GM21717 (cell line): ENCODE measurements at regions not wholly inside any gene's neighbourhood (a gene's known extent, or its start where the extent isn't known, plus 50 kb on each side); places are given as distances from the start of the nearest gene placed in this dataset.
"Not testable (repeated sequence)": the region's sequence is repeated elsewhere in the genome, so short reads cannot be mapped to it uniquely, and the experiment has no call there.

Source experiments
- ATAC-seq: cut with Tn5 transposase; IDR thresholded peaks from one replicate; pipeline ENCODE4 v1.9.1; 2021; ENCODE audit warnings: mild to moderate bottlenecking, moderate library complexity; ENCODE audit not compliant: unreplicated experiment

DNA sequence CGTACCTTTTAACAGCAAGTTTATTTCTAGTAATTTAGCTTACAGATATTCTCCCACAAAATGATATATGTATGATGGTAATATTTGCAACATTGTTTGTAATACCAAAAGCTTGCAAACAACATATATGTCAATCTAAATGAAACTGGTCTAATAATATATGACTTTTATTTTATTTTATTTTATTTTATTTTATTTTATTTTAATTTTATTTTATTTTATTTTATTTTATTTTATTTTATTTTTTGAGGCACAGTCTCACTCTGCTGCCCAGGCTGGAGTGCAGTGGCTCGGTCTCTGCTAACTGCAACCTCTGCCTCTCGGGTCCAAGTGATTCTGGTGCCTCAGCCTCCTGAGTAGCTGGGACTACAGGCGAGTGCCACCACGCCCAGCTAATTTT lies 94.6 kb upstream of the ABCA1 start:
- ATAC-seq, result not testable (repeated sequence)

DNA sequence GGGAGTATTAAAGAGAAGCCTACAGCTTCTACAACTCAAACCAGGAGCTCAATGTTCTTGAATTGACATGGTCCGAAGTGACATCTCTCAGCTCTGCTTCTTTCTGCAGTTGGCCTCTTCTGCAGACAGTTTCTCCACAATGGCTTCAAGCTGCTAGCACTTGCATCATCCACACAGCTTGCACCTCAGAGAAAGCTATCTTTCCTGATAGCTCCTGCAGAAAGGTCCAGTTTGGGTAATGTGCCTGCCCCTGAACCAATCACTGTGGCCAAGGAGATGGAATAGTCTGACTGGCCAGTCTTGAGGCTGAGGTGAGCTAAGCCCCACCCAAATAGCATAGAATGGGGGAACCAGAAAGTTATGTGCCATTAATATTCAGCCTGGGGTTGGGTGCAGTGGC lies 95.8 kb upstream of the ABCA1 start:
- ATAC-seq, result no peak

GRCh38 chr9:105024529-105024928 lies 96.6 kb upstream of the ABCA1 start:
- ATAC-seq, result no peak

DNA sequence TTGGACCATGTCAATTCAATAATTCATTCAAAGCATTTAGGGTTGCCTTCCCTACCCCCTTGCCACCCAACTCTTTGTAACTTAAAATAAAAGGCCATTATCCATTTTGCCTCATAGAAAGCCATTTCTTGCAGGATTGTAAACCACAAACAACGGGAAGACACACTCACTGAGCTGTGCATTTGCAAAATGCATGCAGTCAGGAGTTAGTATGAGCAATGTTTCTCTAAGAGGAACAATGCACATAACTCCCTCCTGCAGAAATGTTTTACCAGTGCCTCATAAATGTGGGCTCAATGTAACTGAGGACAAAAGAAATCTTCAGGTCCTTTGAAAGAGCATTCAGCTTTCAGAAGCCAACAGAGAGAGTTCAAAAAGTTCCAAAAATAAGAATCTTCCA lies 98.5 kb upstream of the ABCA1 start:
- ATAC-seq, result no peak

GRCh38 chr9:105027084-105027483 lies 99.1 kb upstream of the ABCA1 start:
- ATAC-seq, result no peak

DNA sequence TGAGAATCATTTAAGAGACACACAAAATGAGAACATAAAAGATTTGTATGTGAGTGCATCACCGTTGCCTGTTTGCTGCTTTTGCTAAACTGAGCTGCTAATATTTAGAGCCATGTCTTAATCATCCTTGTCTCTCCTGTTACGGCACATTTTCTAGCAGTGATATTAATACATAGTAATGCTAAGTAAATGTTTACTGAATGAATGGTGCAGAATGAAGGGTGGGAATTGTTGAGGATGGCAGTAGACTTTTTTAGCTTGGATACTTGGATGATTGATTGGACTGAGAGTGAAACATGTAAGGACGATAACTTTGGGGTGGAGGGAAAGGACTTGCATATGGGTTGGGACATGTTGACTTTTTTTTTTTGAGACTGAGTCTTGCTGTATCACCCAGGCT lies 102.3 kb upstream of the ABCA1 start:
- no peak for ATAC-seq

DNA sequence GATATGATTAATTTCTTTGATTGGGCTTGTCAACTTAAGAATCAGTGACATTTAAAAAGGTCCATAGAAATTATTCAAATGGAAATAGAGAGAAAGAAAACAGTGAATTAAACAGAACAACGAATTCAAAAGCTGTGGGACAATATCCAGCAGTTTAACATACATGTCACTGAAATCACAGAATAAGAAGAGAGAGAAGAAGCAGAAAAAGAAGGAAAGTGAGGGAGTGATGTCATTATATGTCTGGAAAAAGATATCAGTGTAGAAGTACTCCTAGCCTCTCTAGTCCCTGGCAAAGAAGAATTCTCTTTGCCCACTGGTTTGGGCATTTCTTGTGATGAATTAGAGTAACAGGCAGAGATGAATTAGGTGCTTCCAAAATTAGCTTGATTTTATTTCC lies 109.2 kb upstream of the ABCA1 start:
- ATAC-seq, result no peak

DNA sequence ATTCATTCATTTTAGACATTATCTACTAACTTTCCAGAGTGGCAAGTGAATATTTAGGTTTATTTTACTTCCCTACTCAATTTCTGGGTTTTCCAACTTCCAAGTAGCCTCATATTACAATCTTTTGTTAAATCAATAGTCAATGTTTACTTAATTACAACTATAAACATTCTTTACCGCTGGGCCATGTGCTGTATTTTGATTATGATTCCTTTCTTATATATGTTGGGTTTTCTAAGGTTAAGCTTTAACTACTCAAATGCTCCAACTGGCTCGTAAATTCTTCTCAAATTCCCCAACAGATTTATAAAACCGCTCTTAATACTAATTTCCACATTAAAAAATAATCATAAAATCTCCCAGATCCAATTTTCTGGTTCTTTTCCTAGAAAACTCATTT lies 110.1 kb upstream of the ABCA1 start:
- no peak for ATAC-seq

GRCh38 chr9:105039175-105039799 lies 111.3 kb upstream of the ABCA1 start:
- ATAC-seq, result no peak

- no peak for ATAC-seq
These were observed 115.5 kb upstream of the ABCA1 start for GRCh38 chr9:105043370-105043936.

DNA sequence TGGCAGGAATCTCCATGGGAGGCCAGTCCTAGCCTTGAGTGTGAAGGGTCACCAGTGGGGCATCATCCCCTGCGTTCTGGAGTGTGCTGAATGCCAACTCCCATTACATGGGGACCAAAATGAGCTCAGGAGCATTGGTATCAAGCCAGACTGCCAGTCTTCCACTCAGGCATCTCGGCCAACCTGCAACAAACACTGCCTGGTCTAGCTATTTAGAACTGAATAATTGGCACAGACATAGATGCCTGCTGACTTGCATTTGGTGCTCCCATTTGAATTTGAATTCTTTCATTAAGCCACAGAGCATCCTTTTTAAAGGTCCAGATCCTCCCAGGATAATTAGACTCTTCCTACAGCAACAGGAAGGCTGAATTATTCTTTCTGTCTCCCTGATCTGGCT lies 116.6 kb upstream of the ABCA1 start:
- ATAC-seq, result no peak

GRCh38 chr9:105046907-105047741 lies 119.2 kb upstream of the ABCA1 start:
- no peak for ATAC-seq

- no peak for ATAC-seq
These were observed 119.7 kb upstream of the ABCA1 start for GRCh38 chr9:105047742-105048041.

DNA sequence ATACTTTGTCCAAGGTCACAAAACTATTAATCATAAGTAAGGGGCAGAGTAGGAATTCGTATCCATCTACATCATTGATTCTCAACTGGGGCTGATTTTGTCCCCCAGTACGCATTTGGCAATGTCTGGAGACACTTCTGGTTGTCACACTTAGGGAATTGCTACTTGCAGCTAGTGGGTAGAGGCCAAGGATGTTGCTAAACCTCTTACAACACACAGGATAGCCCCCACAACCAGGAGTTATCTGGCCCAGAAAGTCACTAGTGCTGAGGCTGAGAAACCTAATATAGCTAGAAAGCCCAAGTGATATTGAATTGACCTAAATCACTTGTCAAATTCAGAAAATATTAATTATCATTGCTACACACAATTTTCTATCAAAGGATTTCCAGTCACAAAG lies 120.4 kb upstream of the ABCA1 start:
- ATAC-seq, result no peak

GRCh38 chr9:105050296-105050695 lies 122.3 kb upstream of the ABCA1 start:
- no peak for ATAC-seq

GRCh38 chr9:105051897-105052296 lies 123.9 kb upstream of the ABCA1 start:
- ATAC-seq, result no peak

GRCh38 chr9:105052346-105052745 lies 124.4 kb upstream of the ABCA1 start:
- ATAC-seq, result no peak

GRCh38 chr9:105053209-105053652 lies 125.3 kb upstream of the ABCA1 start:
- ATAC-seq, result peak; percentile 85

- no peak for ATAC-seq
These were observed 126.5 kb upstream of the ABCA1 start for GRCh38 chr9:105054491-105054890.

GRCh38 chr9:105055917-105056316 lies 128.0 kb upstream of the ABCA1 start:
- no peak for ATAC-seq

DNA sequence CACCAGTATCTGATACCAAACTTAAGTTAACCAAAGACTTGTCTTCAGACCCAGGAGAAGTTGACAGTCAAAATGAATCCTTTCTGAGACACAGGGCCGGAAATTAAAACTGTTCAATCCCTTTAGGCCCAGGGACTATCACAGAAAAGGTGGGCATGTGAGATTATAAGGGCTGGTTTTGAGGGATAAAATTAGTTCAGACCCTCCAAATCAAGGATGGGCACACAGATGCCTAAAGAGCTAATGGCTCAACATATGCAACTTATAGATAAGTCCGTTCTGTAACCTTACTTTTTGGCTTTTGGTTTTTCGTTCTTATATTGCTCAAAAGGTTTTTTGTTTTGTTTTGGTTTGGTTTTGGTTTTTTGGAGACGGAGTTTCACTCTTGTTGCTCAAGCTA lies 129.6 kb upstream of the ABCA1 start:
- ATAC-seq, result no peak

DNA sequence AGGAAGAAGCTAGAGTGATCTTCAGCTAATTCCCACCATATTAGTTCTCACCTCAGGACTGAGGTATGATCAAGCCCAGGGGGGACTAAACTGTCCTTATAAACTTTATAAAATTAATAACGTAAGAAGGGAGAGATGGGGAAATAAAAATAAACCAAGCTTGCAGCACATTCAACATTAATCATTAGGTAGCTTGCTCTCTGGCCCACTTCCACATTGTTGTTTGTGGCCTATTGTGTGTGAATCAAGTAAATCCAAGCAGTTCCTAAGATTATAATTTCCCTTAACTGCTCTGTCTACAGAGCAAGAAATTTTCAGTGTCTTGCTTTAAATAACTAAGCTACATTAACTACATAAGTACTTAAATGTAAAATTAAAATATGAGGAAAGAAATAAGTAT lies 131.3 kb upstream of the ABCA1 start:
- ATAC-seq, result no peak
